HG03571 (cell line): ENCODE measurements at regions not wholly inside any gene's neighbourhood (a gene's known extent, or its start where the extent isn't known, plus 50 kb on each side); places are given as distances from the start of the nearest gene placed in this dataset.

Experiments used
- ATAC-seq: cut with Tn5 transposase; IDR thresholded peaks from one replicate; pipeline ENCODE4 v1.9.1; 2021; ENCODE audit not compliant: unreplicated experiment

DNA sequence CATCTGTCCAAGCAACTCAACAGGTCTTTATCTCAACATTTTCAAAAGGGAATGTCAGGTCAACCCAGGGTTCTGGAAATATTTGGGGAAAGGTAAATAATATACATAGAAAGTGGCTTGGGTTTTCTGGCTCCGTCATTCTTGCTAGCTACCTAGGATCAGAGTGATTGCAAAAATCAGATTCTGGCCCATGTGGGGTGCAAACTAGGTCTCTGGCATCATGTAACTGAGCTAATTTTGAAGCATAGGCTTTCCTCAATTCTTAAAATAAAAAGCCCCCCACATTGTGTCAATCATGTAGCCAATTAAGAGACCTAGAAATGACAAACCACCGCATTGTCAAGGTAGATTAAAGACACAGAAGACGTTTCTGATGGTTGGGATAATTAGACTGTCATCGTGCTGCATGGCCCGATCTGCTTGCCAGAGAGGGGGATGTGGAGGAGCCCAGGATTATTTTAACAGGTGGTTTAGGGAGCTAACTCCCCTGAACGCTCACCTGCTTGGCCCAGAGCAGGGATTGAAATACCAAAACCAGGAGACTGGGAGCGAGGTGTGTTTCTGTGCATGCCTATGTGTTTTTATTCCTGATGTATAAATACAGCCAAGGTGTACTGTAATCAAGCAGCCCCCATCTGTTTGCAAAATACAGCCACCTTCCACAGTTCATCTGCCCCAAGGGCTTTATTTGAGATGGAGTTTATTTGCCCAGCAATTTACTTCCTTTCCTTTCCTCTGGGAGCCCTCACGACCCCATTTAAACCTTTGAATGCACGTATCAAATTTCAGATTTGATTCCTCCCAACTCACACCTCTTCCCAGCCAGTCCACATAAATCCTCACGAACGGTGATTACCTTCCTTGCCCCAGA is 189.5 kb downstream of the TTC8 start:
- ATAC-seq, result no peak

DNA sequence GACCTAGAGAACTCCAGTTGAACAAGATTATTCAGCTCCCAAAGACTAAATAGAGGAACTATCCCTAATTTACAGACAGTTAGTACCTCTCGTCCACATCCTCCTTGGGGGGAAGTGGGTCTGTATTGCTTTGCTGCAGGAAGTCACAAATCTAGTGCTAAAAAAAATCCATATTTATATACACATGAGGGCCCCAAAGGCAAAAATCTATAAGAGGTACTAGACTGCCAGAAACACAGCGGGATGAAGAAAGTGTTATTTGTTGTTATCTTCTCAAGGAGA is 190.1 kb downstream of the TTC8 start:
- no peak for ATAC-seq

DNA sequence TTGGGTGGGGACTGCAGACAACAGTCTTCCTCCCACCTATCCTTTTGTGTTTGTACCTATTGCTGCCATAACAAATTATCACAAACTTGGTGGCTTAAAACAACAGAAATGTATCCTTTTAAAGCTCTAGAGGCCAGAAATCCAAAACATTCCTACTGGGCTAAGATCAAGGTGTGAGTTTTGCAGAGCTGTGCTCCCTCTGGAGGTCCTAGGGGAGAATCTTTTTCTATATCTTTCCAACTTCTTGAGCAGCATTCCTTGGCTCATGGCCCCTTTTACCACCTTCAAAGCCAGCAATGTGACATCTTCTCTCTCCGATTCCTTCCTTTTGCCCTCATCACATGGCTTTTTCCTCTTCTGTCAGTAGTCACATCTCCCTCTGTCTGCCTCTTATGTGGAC is 190.6 kb downstream of the TTC8 start:
- ATAC-seq, result no peak

DNA sequence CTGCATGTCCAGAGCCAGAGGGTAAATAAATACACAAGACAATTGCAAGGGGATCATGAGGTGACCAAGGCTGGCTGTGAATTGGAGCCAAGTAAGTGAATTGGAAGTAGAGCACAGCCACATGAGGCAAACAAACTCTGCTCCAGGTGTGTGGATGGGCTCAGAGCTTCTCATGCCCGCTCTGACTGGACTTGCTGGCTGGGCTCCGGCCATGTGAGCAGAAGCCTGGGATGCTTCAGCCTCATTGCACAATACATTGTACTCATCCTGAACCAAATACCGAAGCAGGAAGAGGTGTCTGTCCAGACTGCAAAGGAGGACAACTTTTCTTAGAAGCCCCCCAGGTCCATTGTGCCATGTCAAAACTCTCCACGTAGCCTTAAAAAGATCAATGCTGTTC is 193.0 kb downstream of the TTC8 start:
- ATAC-seq, result no peak

DNA sequence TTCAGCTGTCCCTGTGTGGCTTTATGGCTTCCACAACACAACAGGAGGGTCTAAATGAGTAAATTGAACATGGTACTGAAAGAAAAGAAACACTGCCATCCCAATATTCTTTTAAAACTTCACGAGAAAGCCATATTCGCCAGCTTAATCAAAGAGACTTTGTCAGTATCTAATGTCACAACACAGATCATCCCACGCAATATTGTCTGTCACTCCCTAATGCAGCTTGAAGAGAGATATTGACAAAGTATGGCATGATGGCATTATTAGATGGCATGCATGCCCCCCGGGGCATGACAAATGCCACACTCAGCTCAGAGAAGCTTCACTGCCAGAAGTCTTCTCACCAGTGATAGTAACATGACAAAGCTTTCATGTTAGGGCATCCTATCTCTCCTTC is 197.8 kb downstream of the TTC8 start:
- ATAC-seq, result no peak

DNA sequence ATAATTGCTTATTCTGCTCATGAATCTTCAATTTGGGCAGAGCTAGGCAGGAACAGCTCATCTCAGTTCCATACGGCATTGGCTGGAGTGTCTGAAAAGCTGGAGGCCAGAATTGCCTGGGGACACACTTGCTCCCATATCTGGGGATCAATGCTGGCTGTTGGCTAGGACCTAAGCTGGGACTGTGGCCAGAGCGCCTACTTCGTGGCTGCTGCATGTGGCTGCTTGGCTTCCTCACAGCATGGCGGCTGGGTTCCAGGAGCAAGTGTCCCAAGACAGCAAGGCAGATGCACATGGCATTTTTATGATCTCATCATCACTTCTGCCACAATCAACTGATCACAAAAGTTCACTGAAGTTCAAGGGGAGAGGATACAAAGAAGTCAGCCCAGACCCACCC is 200.2 kb downstream of the TTC8 start:
- no peak for ATAC-seq

DNA sequence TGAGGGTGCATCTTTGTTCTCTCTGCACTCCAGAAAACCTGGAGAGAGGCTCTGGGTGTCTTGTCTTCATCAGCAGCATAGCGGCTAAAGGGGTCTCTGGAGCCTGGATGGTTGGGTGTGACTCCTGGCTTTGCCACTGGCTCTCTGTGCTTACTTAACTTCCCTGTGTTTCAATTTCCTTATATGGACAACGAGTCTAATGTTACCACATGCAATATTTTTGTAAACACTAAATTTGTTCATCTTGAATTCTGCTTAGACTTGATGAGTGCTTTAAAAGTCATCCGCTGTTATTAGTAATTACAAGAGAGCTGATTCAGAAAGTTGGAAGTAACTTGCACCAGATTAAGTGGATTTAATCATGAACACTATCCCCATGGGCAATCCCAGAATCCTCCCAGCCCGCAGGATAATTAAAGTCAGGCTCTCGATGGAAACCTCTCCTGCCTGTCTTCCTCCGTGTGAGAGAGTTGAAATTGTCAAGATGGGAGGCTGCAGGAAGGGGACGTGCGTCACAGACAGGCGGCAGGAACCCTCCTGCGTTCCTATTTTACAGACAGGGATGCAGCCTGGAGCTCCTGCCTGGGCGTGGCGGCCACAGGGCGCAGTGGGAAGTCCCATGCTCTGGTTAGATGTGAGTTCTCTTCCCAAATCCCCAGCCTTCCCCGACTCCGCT is 201.2 kb downstream of the TTC8 start:
- ATAC-seq, result no peak

DNA sequence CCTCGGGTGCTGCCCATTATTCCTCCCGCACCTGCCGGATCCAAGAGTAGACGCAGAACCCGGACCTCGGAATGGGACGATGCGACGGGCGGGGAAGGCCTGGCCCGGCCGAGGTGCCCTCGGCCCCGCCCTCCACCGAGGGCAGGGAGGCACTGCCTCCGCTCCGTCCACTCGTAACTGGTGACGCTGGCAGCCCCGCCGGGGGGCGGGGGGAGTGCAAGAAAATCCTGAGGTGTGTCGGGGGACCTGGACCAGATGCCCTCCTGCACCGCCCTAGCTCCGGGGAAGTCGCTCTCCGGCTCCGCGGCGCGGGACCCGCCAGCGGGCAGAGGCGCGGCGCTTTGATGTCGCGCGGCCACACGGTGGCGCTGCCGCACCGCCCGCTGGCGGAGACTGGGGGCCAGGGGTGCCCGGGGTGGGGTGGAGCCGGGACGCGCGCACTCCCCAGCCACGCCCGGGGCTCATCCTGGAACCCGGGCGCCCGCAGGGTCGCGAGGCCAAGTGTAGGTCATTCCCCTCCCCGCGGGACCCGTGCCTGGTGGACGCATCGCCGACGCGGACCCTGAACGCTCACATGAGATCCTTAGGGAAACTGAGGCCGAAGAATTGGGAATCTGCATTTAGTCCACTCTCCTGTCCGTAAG is 202.8 kb downstream of the TTC8 start:
- peak; percentile 89 for ATAC-seq

DNA sequence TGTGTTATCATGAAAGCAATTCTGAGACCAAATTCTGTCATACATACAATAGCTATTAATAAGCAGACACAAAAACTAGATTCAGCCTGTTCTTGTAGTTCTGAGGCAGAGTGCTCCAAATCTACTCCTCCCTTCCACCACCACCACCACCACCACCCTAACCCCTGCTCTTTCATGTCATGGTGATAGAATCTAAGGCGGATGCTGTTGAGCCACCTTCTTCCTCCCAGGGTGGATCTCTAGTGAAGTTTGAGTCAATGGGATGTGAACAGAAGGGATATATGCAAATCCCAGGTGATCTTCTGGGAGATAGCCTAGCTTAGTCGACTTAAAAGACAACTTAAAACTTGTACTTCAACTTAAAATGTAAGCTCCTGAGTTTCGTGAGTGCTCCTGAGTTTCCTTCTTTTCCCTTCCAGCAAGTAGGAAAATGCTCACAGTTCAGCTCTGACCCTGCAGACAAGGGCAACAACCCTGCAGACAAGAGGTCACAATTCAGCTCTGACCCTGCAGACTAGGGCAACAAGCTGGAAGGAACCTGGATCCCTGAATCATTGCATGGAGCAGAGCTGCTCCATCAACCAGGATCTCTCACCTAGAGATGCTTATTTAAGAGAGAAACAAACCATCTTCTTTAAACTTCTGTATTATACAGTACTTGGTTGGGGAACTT is 204.1 kb downstream of the TTC8 start:
- no peak for ATAC-seq

DNA sequence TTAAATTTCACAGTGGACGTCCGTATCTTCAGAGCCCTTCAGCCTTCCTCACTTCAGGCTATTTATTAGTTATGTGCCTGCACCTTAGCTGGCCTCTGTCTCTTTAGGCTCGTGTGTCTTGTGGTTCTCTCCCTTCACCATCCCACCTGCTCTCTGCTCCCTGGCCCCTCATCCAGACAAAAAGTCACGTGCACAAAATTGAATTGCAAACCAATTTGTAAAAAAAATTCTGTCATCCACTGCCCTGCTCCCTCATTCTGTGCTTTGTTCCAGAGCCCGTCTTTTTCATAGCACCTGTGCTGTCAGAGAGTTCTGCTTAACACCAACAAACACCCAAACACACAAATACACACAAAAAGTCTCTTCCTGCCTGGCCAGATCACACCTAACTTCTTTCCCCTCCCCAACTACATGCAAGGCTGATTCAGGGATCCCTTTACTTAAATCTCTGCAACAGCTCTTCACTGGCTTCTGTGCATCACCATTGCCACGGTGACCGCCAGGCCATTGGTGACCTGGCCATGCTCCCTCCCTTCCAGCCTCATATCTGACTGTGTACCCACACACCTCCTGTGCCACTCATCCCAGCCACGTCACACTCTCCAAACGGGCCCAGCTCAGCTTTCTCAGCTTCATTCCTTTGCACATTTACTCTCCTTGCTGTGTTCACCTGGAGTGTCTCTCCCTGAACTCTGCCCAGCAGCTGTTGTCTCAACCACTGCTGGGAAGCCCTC is 205.7 kb downstream of the TTC8 start:
- ATAC-seq, result no peak

DNA sequence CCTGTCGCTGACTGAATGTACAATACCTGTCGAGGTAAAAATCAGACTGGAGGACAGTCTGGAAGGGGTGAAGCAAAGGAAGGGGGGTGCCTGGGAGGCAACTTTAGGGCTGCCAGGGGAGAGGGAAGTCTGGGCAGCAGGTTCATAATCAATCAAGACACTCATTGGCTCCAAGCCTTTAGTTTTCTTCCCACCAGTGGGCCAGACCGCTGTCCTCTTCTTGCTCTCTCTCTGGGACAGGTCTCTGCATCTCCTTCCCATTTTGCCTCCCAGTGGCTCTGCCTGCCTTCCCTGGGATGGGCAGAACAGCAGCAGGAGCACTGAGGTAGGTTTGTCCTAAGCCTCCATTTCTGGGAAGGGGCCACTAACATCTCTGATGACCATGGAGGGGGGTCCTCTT is 206.5 kb downstream of the TTC8 start:
- no peak for ATAC-seq

DNA sequence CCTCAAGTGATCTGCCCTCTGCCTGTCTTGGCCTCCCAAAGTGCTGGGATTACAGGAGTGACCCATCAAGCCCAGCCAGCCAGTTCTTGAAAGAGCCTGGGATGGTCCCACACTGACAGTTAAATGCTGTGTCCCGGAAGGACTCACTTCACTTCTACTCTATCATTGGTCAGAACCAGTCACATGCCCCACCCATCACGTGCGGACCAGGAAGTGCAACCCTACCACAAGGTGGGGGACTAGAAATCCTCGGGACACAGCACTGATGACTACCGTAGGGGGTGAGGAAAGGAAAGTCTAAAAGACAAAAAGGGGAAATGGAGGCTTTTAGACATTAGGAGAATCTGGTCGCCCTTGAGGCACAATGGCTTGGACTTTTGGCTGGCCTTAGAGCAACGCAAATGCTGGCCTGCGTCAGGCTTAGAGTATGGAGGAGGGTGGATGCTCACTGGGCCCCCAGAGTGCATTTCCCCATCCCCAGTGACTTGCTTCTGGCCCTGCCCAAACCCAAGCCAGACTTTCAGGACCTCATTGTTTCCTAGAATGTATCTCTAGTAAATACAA is 207.7 kb downstream of the TTC8 start:
- ATAC-seq, result no peak

DNA sequence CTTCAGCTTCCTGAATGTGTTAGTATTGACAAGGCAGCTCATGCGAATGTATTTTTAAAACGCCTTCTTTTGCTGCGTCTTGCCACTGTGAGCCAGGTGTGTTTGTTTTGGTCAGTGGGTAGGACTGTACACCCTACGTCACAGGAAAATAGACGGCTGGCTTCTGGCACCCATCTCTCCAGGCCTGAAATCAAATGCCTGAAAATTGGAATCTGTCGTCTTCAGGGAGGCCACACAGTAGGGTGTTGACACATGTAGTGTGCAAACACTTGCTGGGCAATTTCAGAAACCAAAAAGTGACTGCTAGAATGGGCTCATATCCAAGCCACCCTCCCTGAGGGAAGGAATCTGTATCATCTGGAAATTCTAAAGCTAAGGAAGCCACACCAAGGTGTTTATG is 209.3 kb downstream of the TTC8 start:
- ATAC-seq, result no peak

DNA sequence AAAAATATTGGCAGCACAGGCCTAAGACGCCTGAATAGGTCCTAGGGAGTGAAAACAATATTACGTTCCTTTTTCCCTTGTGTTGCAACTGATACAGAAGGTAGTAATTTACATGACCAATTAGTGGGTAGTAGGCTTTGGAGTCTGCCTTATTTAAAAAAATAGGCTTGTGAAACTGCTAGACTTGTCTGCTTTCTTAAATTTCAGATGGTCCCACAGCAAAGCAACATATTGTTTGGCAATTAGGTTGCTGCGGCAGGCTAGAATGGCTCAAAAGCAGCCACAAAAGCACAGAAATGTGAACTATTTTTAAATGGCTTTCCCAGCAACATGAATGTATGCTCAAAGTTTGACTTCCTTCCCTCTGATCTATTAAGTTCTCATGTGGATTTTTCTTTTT is 211.9 kb downstream of the TTC8 start:
- ATAC-seq, result no peak

DNA sequence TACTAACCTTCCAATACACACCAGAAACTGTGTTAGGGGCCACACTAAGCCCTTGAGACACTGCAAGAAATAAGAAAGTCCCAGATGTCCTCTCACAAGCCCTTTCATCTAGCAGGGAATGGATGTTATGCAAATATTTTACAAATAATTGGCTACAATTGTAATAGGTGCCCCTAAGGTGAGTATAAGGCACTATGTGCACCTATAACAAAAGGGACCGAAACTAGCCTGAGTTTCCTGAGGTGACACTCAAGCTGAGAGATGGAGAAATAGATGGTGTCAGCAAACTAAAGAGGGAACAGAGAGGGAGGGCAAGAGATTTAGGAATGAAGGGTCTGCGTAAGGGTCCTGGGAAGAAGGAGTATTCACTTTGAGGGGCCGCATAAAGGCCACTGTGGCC is 212.6 kb downstream of the TTC8 start:
- ATAC-seq, result no peak

DNA sequence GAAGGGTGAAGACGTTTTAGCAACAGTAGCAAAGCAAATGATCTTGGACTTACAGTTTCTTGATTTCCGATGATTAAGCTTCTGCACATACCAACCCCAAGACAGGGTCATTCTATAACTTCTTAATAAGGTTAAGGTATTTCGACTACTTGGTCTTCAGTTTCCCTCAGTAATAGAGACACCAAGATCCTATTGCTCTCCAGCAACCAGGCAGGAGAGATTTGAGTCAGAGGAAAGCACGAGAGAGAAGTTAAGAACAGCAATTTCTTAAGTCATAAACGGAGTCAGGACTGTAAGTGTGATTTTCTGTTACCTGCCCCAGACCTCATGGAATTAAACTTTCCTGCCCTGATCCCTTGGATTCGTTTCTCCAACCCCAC is 215.6 kb downstream of the TTC8 start:
- no peak for ATAC-seq

DNA sequence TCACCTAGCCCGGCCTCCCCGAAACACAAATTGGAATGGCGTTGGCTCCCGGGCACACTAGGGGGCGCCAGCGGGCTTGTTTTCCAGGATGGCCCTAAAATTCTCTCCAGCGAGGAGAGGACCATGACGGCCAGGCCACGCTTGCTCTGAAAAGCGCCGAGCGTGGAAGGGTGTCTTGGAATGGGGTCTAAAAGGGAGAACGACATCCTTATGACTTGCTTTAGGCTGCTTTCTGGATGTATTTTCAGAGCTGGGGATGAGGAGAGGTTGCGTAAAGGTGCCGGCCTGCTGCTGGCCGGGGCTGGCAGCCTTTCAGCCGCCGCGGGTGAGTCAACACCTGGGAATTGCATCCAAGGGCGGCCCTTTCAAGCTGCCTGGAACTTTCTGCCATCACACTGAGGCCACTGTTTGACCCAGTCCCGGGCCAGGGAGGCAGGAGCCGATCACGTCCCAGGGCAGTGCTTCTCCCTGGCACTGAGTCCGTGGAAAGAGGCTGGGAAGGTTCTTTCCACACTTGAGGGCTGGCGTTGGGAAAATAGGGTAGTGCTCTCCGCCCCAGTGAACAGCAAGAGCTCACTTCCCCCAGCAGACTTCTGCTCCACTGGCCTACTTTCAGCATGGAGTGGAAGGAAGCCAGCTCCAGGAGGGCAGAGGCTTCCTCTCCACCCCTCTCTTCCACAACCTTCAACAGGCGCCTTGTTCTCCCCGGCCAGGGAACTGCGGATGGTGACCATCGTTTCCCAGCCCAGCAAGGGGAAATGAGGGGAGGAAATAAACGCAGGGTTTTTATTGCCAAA is 216.2 kb downstream of the TTC8 start:
- ATAC-seq, result peak; percentile 82

DNA sequence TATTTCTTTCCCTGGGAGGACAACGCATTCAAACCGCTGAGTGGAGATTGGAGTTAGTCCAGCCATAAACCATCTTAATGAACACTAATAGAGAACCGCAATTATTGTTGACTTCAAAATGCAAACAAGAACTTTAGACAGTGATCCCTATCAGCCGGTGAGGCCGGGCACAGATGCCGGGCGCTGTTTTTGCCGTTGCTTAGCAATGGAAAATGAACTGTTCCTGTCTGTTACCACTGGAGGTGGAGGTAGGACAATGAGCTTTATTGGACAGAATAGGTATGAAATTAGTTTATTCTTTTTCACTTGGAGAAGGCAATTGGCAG is 216.8 kb downstream of the TTC8 start:
- ATAC-seq, result no peak

DNA sequence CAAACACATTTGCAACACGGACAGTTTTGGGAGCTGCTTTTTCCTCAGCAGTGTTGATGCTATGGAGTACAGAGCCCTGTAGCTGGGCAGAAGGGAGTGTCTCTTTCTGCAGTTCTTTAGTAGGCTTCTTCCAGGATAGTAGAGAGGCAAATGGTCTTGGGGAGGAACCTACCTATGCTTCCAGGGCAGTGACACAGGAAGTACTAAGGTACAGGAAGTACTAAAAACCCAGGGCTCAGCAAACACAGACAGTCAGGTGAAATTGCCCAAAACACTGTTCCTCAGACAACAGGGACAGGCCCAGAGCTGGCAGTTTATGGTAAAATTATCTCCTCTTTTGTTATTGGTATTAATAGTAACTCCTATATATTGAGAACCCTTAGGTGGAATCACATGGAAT is 217.6 kb downstream of the TTC8 start:
- ATAC-seq, result no peak

DNA sequence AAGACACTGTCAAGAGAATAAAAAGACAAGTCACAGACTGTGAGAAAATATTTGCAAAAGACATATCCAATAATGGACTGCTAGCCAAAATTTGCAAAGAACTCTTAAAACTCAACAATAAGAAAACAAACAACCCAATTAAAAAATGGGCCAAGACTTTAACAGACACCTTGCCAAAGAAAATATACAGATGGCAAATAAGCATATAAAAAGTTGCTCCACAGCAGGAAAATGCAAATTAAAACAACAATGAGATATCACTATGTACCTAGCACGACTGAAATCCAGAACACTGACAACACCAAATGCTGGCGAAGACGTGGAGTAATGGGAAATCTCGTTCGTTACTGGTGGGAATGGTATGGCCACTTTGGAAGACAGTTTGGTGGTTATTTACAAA is 228.9 kb downstream of the TTC8 start:
- no peak for ATAC-seq
